Suprapubic skin (tissue), 4 donors: ENCODE measurements at regions not wholly inside any gene's neighbourhood (a gene's known extent, or its start where the extent isn't known, plus 50 kb on each side); places are given as distances from the start of the nearest gene placed in this dataset.

Source experiments
- EP300 ChIP-seq: sonication (generic); formaldehyde crosslinking; IDR thresholded peaks from one replicate; pipeline ENCODE4 v1.6.1; 2017; ENCODE audit warnings: antibody characterized with exemption
- POLR2A ChIP-seq, 2 donors: fragments of 450-650 bp; IDR thresholded peaks; one replicate each; pipeline ENCODE4 v1.6.1; 2017; ENCODE audit warnings: antibody characterized with exemption in 2 of 2, mild to moderate bottlenecking in 2 of 2, moderate library complexity in 2 of 2
- POLR2AphosphoS5 ChIP-seq, 3 donors: sonication (generic); formaldehyde crosslinking; IDR thresholded peaks; one replicate each; pipeline ENCODE4 v1.6.1; 2017; ENCODE audit warnings: antibody characterized with exemption in 3 of 3
- TF ChIP-seq, protein P1 (sequence below), 2 donors: fragments of 200-600 bp in 1 of 2; fragments of 450-650 bp in 1 of 2; sonication (generic) in 1 of 2; IDR thresholded peaks; one replicate each; pipeline ENCODE4 v1.5.1; 2016 to 2019; ENCODE audit warnings: antibody characterized with exemption in 2 of 2, mild to moderate bottlenecking in 1 of 2, moderate library complexity in 1 of 2

GRCh38 chr1:229015806-229016205 lies 255.1 kb upstream of the RAB4A start:
- TF ChIP-seq, protein P1, sequence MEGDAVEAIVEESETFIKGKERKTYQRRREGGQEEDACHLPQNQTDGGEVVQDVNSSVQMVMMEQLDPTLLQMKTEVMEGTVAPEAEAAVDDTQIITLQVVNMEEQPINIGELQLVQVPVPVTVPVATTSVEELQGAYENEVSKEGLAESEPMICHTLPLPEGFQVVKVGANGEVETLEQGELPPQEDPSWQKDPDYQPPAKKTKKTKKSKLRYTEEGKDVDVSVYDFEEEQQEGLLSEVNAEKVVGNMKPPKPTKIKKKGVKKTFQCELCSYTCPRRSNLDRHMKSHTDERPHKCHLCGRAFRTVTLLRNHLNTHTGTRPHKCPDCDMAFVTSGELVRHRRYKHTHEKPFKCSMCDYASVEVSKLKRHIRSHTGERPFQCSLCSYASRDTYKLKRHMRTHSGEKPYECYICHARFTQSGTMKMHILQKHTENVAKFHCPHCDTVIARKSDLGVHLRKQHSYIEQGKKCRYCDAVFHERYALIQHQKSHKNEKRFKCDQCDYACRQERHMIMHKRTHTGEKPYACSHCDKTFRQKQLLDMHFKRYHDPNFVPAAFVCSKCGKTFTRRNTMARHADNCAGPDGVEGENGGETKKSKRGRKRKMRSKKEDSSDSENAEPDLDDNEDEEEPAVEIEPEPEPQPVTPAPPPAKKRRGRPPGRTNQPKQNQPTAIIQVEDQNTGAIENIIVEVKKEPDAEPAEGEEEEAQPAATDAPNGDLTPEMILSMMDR (IDR thresholded peaks at IDR 0.05): no peak
- TF ChIP-seq EP300 (no peak), POLR2A (IDR thresholded peaks at IDR 0.05) (no peak), POLR2AphosphoS5 (IDR thresholded peaks at IDR 0.05) (no peak)
